ENCODE measurements at regions not wholly inside any gene's neighbourhood (a gene's known extent, or its start where the extent isn't known, plus 50 kb on each side); places are given as distances from the start of the nearest gene placed in this dataset.

DNA sequence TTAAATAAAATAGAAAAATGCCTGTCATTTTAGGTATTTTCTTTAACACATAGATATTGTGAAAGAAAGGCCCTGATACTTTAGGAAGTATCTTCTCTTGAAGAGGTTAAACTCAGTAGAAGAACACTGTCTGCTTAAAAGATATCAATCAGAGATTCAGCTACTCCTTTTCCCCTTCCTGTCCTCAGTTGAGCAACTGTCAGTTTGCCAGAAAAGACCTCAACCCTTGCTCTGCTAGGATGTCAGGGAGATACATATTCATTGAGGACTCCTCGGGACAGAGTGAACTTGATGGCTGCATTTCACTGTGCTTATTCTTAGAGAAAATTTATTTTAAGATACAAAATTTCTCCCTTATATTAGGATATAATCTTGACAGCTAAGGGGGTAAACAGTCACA lies 173.6 kb upstream of the CACNA2D1 start:
- CTCF ChIA-PET: interaction anchor here (1.6 kb wide), 1 partner anchor 9 kb away, joined by 3 read pairs; no protein-coding TSS in a partner anchor
- TF ChIP-seq, protein P1, sequence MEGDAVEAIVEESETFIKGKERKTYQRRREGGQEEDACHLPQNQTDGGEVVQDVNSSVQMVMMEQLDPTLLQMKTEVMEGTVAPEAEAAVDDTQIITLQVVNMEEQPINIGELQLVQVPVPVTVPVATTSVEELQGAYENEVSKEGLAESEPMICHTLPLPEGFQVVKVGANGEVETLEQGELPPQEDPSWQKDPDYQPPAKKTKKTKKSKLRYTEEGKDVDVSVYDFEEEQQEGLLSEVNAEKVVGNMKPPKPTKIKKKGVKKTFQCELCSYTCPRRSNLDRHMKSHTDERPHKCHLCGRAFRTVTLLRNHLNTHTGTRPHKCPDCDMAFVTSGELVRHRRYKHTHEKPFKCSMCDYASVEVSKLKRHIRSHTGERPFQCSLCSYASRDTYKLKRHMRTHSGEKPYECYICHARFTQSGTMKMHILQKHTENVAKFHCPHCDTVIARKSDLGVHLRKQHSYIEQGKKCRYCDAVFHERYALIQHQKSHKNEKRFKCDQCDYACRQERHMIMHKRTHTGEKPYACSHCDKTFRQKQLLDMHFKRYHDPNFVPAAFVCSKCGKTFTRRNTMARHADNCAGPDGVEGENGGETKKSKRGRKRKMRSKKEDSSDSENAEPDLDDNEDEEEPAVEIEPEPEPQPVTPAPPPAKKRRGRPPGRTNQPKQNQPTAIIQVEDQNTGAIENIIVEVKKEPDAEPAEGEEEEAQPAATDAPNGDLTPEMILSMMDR (IDR thresholded peaks at IDR 0.05; ENCODE audit: control extremely low read depth, extremely low read depth, low read depth, missing control alignments): no peak
- POLR2A ChIA-PET: no interaction called here
- DNase-seq (ENCODE audit: extremely low spot score): no peak

DNA sequence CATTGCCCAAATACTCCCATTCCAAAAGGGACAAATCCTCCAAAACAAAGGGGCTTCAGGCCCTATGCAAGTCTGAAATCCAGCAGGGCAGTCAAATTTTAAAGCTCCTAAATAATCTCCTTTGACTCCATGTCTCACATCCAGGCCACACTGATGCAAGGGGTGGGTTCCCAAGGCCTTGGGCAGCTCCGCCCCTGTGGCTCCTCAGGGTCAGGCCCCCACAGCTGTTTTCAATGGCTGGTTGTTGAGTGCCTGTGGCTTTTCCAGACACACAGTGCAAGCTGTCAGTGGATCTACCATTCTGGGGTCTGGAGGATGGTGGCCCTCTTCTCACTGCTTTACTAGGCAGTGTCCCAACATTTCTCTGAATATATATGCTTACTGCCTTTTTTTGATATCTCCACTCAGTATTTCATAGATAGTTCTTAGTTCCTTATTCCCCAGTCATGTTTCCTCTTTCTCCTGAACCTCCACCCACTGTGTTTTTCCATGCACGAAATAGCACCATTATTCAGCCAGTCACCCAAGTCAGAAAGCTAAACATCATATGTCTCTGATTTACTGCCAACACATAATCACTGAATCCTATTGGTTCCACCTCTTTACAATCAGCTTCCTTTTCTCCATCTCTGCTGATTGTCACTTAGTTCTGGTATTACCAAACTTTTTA lies 172.6 kb upstream of the CACNA2D1 start:
- no peak for DNase-seq (ENCODE audit: extremely low spot score)
- TF ChIP-seq, protein P1 (IDR thresholded peaks at IDR 0.05; ENCODE audit: control extremely low read depth, extremely low read depth, low read depth, missing control alignments): no peak
- CTCF ChIA-PET: interaction anchor here (1.0 to 2.1 kb wide), 3 partner anchors 8 to 11 kb away, joined by 3 to 8 read pairs (median 4); no protein-coding TSS in a partner anchor
- POLR2A ChIA-PET: no interaction called here

DNA sequence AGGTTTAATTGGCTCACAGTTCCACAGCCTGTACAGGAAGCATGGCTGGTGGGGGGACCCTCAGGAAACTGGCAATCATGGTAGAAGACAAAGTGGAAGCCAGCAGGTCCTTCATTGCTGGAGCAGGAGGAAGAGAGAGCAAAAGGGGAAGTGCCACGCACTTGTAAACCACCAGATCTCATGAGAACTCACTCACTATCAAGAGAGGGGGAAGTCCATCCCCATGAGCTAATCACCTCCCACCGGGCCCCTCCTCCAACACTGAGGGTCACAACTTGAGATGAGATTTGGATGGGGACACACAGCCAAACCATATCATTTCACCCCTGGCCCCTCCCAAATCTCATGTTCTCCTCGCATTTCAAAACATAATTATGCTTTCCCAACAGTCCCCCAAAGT lies 171.9 kb upstream of the CACNA2D1 start:
- DNase-seq (ENCODE audit: extremely low spot score): no peak
- POLR2A ChIA-PET: no interaction called here
- CTCF ChIA-PET: interaction anchor here (1.0 to 2.1 kb wide), 3 partner anchors 9 to 10 kb away, joined by 4 to 11 read pairs (median 8); no protein-coding TSS in a partner anchor
- TF ChIP-seq, protein P1 (IDR thresholded peaks at IDR 0.05; ENCODE audit: control extremely low read depth, extremely low read depth, low read depth, missing control alignments): no peak

DNA sequence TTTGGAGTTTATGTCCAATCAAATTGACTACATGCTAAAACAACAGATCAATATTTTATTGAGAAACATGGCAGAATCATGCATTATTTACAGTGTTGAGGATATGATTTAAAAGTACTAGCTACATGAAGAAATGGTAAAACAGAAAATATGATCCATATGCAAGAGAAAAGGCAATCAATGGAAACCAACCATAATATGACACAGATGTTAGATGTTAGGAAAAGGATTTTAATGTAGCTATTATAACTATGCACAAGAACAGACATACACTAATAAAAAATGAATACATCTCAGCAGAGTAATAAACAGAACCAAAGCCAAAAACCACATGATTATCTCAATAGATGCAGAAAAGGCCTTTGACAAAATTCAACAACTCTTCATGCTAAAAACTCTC lies 166.2 kb upstream of the CACNA2D1 start:
- POLR2A ChIA-PET: no interaction called here
- TF ChIP-seq, protein P1 (IDR thresholded peaks at IDR 0.05; ENCODE audit: control extremely low read depth, extremely low read depth, low read depth, missing control alignments): no peak
- DNase-seq (ENCODE audit: extremely low spot score): no peak
- CTCF ChIA-PET: no interaction called here

DNA sequence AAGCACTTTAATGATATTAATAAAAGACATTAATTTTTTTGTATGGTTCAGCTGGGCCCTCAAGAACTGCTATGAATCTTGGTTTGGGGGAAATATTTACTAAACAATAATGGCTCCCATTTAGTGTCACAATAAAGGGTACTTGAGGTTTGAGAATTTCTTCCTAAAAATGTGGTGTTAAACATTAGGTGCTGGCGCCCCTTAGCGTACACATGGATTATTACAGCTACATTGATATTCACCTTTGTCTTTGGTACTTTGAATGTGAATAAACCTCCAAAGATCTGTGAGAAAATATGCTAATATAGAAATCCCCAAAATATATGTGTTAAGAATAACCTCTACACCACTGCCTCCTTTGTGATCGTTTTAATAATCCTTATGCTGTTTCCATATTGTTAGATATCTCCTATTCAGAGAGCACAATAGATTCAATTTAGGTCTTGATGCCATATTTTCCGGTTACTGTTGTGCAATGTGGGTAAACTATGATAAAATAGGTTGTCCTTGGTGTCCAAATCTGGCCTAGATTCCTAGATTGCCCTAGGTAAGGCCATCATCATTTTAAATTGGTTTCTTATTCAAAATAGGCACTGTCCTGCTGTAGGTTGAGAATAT lies 161.8 kb upstream of the CACNA2D1 start:
- ChIA-PET POLR2A (no interaction called here), CTCF (interaction anchor here (0.8 to 2.3 kb wide), 13 partner anchors 9 to 1105 kb away, joined by 3 to 17 read pairs (median 4); no protein-coding TSS in a partner anchor)
- DNase-seq (ENCODE audit: extremely low spot score): peak; percentile 47
- TF ChIP-seq, protein P1 (IDR thresholded peaks at IDR 0.05; ENCODE audit: control extremely low read depth, extremely low read depth, low read depth, missing control alignments): peak; percentile 71

DNA sequence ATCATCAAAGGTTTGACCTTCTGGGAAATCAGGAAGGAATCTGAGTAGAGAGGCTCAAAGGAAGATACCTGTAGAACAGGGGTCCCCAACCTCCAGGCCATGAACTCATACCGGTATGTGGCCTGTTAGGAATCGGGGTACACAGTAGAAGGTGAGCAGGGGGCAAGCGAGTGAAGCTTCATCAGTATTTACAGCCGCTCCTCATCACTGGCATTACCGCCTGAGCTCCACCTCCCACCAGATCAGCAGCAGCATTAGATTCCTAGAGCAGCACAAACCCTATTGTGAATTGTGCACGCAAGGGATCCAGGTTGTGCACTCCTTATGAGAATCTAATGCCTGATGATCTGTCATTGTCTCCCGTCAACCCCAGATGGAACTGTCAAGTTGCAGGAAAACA lies 158.5 kb upstream of the CACNA2D1 start:
- no peak for DNase-seq (ENCODE audit: extremely low spot score)
- CTCF ChIA-PET: interaction anchor here (1.5 kb wide), 1 partner anchor 16 kb away, joined by 4 read pairs; no protein-coding TSS in a partner anchor
- POLR2A ChIA-PET: no interaction called here
- TF ChIP-seq, protein P1 (IDR thresholded peaks at IDR 0.05; ENCODE audit: control extremely low read depth, extremely low read depth, low read depth, missing control alignments): no peak
